ENCODE measurements at regions not wholly inside any gene's neighbourhood (a gene's known extent, or its start where the extent isn't known, plus 50 kb on each side); places are given as distances from the start of the nearest gene placed in this dataset.

- Histone ChIP-seq H3K9ac (ENCODE audit: low read length) (no peak overlapping the region), H3K9me3 (ENCODE audit: low read length) (no peaks in the 10 kb centered on the region), H3K79me2 (replicated peaks; ENCODE audit: insufficient read depth, low read length) (no peaks in the 10 kb centered on the region), H4K20me1 (ENCODE audit: insufficient read depth) (no peaks in the 10 kb centered on the region), H3F3A (ENCODE audit: insufficient read depth, low read length, poor library complexity, severe bottlenecking) (no peaks in the 10 kb centered on the region), H3K27ac (ENCODE audit: low read length) (no peak overlapping the region), H3K36me3 (ENCODE audit: insufficient read depth, low read length) (no peaks in the 10 kb centered on the region), H2AFZ (ENCODE audit: low read depth, low read length) (no peak overlapping the region), H3K4me3 (ENCODE audit: low read length) (no peak overlapping the region), H3K9me2 (ENCODE audit: insufficient read depth, low read length) (no peaks in the 10 kb centered on the region), H3K4me2 (ENCODE audit: low read length) (no peak overlapping the region), H3K27me3 (ENCODE audit: insufficient read depth, low read depth, low read length) (no peaks in the 10 kb centered on the region)
- TF ChIP-seq, protein P1, sequence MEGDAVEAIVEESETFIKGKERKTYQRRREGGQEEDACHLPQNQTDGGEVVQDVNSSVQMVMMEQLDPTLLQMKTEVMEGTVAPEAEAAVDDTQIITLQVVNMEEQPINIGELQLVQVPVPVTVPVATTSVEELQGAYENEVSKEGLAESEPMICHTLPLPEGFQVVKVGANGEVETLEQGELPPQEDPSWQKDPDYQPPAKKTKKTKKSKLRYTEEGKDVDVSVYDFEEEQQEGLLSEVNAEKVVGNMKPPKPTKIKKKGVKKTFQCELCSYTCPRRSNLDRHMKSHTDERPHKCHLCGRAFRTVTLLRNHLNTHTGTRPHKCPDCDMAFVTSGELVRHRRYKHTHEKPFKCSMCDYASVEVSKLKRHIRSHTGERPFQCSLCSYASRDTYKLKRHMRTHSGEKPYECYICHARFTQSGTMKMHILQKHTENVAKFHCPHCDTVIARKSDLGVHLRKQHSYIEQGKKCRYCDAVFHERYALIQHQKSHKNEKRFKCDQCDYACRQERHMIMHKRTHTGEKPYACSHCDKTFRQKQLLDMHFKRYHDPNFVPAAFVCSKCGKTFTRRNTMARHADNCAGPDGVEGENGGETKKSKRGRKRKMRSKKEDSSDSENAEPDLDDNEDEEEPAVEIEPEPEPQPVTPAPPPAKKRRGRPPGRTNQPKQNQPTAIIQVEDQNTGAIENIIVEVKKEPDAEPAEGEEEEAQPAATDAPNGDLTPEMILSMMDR (IDR thresholded peaks at IDR 0.05; ENCODE audit: poor library complexity, severe bottlenecking): no peak
- TF ChIP-seq RAD21 (conservative IDR thresholded peaks at IDR 0.05) (no peak), MXI1 (conservative IDR thresholded peaks at IDR 0.05; ENCODE audit: poor library complexity, severe bottlenecking) (no peak), POLR2AphosphoS5 (IDR thresholded peaks at IDR 0.05) (no peak), TAF1 (IDR thresholded peaks at IDR 0.05; ENCODE audit: low read depth) (no peak)
- TF ChIP-seq, protein P2, sequence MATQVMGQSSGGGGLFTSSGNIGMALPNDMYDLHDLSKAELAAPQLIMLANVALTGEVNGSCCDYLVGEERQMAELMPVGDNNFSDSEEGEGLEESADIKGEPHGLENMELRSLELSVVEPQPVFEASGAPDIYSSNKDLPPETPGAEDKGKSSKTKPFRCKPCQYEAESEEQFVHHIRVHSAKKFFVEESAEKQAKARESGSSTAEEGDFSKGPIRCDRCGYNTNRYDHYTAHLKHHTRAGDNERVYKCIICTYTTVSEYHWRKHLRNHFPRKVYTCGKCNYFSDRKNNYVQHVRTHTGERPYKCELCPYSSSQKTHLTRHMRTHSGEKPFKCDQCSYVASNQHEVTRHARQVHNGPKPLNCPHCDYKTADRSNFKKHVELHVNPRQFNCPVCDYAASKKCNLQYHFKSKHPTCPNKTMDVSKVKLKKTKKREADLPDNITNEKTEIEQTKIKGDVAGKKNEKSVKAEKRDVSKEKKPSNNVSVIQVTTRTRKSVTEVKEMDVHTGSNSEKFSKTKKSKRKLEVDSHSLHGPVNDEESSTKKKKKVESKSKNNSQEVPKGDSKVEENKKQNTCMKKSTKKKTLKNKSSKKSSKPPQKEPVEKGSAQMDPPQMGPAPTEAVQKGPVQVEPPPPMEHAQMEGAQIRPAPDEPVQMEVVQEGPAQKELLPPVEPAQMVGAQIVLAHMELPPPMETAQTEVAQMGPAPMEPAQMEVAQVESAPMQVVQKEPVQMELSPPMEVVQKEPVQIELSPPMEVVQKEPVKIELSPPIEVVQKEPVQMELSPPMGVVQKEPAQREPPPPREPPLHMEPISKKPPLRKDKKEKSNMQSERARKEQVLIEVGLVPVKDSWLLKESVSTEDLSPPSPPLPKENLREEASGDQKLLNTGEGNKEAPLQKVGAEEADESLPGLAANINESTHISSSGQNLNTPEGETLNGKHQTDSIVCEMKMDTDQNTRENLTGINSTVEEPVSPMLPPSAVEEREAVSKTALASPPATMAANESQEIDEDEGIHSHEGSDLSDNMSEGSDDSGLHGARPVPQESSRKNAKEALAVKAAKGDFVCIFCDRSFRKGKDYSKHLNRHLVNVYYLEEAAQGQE (IDR thresholded peaks at IDR 0.05; ENCODE audit: borderline replicate concordance): no peak
Measured at GRCh38 chr4:130573742-130574141, 1477.8 kb downstream of the C4orf33 start.

DNA sequence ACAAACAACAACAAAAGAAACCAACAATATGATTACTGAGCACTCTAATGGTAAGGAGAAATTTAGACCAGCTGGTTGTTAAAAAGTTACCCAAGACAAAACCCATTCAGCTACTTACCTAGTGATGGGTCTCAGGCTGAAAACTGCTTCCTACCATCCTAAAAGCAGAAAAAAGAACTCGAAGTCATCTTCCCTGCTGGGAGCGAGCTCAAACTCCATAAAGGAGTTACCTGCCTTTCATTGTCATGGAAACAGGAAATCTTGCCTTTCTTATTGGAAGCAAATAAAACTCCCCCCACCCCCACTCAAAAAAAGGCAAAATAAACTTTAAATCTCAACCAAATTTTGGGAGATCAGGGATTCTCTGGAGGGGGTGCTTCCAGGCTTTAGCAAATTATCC lies 1478.3 kb downstream of the C4orf33 start:
- H3K27ac ChIP-seq (ENCODE audit: low read length): no peak overlapping the region
- no peaks in the 10 kb centered on the region for H3K27me3 ChIP-seq (ENCODE audit: insufficient read depth, low read depth, low read length)
- no peaks in the 10 kb centered on the region for H4K20me1 ChIP-seq (ENCODE audit: insufficient read depth)
- no peaks in the 10 kb centered on the region for H3K79me2 ChIP-seq (replicated peaks; ENCODE audit: insufficient read depth, low read length)
- no peak for TF ChIP-seq RAD21 (conservative IDR thresholded peaks at IDR 0.05)
- no peak for TF ChIP-seq MXI1 (conservative IDR thresholded peaks at IDR 0.05; ENCODE audit: poor library complexity, severe bottlenecking)
- TF ChIP-seq EZH2 (IDR thresholded peaks at IDR 0.05; ENCODE audit: borderline replicate concordance, insufficient read depth, low read length, poor library complexity, severe bottlenecking): no peak
- TF ChIP-seq EP300 (conservative IDR thresholded peaks at IDR 0.05; ENCODE audit: poor library complexity, severe bottlenecking): no peak
- TF ChIP-seq TAF1 (IDR thresholded peaks at IDR 0.05; ENCODE audit: low read depth): no peak
- H2AFZ ChIP-seq (ENCODE audit: low read depth, low read length): no peak overlapping the region
- H3K9ac ChIP-seq (ENCODE audit: low read length): no peak overlapping the region
- H3K4me3 ChIP-seq (ENCODE audit: low read length): no peak overlapping the region
- no peaks in the 10 kb centered on the region for H3K36me3 ChIP-seq (ENCODE audit: insufficient read depth, low read length)
- H3K9me3 ChIP-seq (ENCODE audit: low read length): no peaks in the 10 kb centered on the region
- no peak overlapping the region for H3K4me2 ChIP-seq (ENCODE audit: low read length)
- no peaks in the 10 kb centered on the region for H3K9me2 ChIP-seq (ENCODE audit: insufficient read depth, low read length)
- H3F3A ChIP-seq (ENCODE audit: insufficient read depth, low read length, poor library complexity, severe bottlenecking): no peaks in the 10 kb centered on the region

DNA sequence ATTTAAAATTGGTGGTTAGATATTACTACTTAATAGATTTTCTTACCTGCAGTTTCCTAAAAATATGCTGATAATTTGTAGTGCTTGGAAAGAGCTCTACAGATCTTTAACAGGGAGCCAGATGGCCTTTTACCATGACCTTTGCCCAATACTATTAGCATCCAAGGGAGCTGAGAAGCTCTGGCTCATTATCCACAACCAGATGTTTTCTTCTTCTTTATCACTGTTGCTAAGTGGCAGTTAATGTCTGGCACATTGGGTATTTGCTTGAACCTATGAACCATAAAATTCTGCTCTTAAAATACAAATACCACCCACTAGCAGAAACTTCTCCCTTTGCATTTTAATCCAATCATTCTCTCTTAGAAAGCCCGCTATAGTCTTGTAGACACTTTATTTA lies 1480.3 kb downstream of the C4orf33 start:
- Histone ChIP-seq H3K36me3 (ENCODE audit: insufficient read depth, low read length) (no peaks in the 10 kb centered on the region), H3K79me2 (replicated peaks; ENCODE audit: insufficient read depth, low read length) (no peaks in the 10 kb centered on the region), H4K20me1 (ENCODE audit: insufficient read depth) (no peaks in the 10 kb centered on the region), H3K9me2 (ENCODE audit: insufficient read depth, low read length) (no peaks in the 10 kb centered on the region), H3K4me3 (ENCODE audit: low read length) (no peak overlapping the region), H2AFZ (ENCODE audit: low read depth, low read length) (no peak overlapping the region), H3K9ac (ENCODE audit: low read length) (no peak overlapping the region), H3K4me2 (ENCODE audit: low read length) (no peak overlapping the region), H3K27me3 (ENCODE audit: insufficient read depth, low read depth, low read length) (no peaks in the 10 kb centered on the region), H3F3A (ENCODE audit: insufficient read depth, low read length, poor library complexity, severe bottlenecking) (no peaks in the 10 kb centered on the region), H3K9me3 (ENCODE audit: low read length) (no peaks in the 10 kb centered on the region), H3K27ac (ENCODE audit: low read length) (no peak overlapping the region)
- no peak for TF ChIP-seq TAF1 (IDR thresholded peaks at IDR 0.05; ENCODE audit: low read depth)
- TF ChIP-seq, protein P2 (IDR thresholded peaks at IDR 0.05; ENCODE audit: borderline replicate concordance): no peak
- TF ChIP-seq EZH2 (IDR thresholded peaks at IDR 0.05; ENCODE audit: borderline replicate concordance, insufficient read depth, low read length, poor library complexity, severe bottlenecking): no peak
- no peak for TF ChIP-seq SMC3 (conservative IDR thresholded peaks at IDR 0.05; ENCODE audit: poor library complexity)
- no peak for TF ChIP-seq RAD21 (conservative IDR thresholded peaks at IDR 0.05)
- TF ChIP-seq MXI1 (conservative IDR thresholded peaks at IDR 0.05; ENCODE audit: poor library complexity, severe bottlenecking): no peak
- no peak for TF ChIP-seq EP300 (conservative IDR thresholded peaks at IDR 0.05; ENCODE audit: poor library complexity, severe bottlenecking)
- TF ChIP-seq, protein P1 (IDR thresholded peaks at IDR 0.05; ENCODE audit: poor library complexity, severe bottlenecking): no peak
- no peak for TF ChIP-seq POLR2AphosphoS5 (IDR thresholded peaks at IDR 0.05)

Data from neural cell (in vitro differentiated cells).